Cardiac fibroblast (primary cell): ENCODE measurements at regions not wholly inside any gene's neighbourhood (a gene's known extent, or its start where the extent isn't known, plus 50 kb on each side); places are given as distances from the start of the nearest gene placed in this dataset.
"Not testable (repeated sequence)": the region's sequence is repeated elsewhere in the genome, so short reads cannot be mapped to it uniquely, and the experiment has no call there.

Experiments
- DNase-seq, 2 donors: peaks; one replicate each; pipeline versions ENCODE4 v3.0.0 to v3.0.0-alpha.2; 2010; ENCODE audit warnings: low read depth in 2 of 2
- H3K4me3 ChIP-seq, 2 donors: replicated peaks in 1 of 2; 1 replicate in 1 of 2; 2 replicates in 1 of 2; pipeline ENCODE4 v1.5.1; 2011; ENCODE audit warnings: low read depth in 2 of 2, low read length in 2 of 2, mild to moderate bottlenecking in 2 of 2, moderate library complexity in 1 of 2
- TF ChIP-seq, protein P1 (sequence below): IDR thresholded peaks from one replicate; pipeline ENCODE4 v1.5.1; 2011; ENCODE audit warnings: low read depth, mild to moderate bottlenecking, low read length, inconsistent platforms

- DNase-seq, result no peak
- H3K4me3 ChIP-seq, result no peak overlapping the region
- TF ChIP-seq, protein P1, sequence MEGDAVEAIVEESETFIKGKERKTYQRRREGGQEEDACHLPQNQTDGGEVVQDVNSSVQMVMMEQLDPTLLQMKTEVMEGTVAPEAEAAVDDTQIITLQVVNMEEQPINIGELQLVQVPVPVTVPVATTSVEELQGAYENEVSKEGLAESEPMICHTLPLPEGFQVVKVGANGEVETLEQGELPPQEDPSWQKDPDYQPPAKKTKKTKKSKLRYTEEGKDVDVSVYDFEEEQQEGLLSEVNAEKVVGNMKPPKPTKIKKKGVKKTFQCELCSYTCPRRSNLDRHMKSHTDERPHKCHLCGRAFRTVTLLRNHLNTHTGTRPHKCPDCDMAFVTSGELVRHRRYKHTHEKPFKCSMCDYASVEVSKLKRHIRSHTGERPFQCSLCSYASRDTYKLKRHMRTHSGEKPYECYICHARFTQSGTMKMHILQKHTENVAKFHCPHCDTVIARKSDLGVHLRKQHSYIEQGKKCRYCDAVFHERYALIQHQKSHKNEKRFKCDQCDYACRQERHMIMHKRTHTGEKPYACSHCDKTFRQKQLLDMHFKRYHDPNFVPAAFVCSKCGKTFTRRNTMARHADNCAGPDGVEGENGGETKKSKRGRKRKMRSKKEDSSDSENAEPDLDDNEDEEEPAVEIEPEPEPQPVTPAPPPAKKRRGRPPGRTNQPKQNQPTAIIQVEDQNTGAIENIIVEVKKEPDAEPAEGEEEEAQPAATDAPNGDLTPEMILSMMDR, result no peak
Observed at GRCh38 chr10:33871061-33871956, 536.8 kb upstream of the NRP1 start.

- no peak overlapping the region for H3K4me3 ChIP-seq
- TF ChIP-seq, protein P1, result no peak
- DNase-seq, result no peak
Observed at GRCh38 chr10:33869481-33869880, 535.0 kb upstream of the NRP1 start.

- TF ChIP-seq, protein P1, result no peak
- DNase-seq, result no peak
- H3K4me3 ChIP-seq, result no peak overlapping the region
Observed at GRCh38 chr10:33869028-33869427, 534.6 kb upstream of the NRP1 start.

DNA sequence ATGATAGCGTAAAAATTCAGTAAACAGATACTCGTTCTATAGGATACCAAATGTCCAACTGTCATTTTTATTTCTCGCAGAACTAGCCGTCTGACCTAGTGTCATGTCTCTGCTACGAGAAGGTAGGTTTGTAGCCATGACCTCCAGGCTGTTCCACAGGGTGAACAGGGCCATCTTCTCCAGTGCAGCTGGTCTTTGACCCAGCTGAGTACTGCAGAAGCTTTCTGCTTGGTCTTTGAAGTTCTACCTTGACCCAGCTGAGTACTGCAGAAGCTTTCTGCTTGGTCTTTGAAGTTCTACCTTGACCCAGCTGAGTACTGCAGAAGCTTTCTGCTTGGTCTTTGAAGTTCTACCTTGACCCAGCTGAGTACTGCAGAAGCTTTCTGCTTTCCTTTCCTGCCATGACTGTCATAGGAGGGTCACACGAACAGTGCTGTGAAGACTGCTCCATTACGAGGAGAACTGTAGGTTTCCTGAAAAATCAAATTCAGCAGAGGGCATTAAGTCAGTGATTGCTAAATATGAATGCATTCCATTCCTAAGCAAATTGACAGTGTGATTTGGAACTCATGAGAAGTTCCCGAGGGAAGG, 532.8 kb upstream of the NRP1 start:
- not testable (repeated sequence) for H3K4me3 ChIP-seq, DNase-seq

- TF ChIP-seq, protein P1, result no peak
- H3K4me3 ChIP-seq, result no peak overlapping the region
- no peak for DNase-seq
Observed at GRCh38 chr10:33863352-33863751, 528.9 kb upstream of the NRP1 start.

GRCh38 chr10:33862536-33863105, 528.2 kb upstream of the NRP1 start:
- H3K4me3 ChIP-seq, result no peak overlapping the region
- TF ChIP-seq, protein P1, result no peak
- no peak for DNase-seq

DNA sequence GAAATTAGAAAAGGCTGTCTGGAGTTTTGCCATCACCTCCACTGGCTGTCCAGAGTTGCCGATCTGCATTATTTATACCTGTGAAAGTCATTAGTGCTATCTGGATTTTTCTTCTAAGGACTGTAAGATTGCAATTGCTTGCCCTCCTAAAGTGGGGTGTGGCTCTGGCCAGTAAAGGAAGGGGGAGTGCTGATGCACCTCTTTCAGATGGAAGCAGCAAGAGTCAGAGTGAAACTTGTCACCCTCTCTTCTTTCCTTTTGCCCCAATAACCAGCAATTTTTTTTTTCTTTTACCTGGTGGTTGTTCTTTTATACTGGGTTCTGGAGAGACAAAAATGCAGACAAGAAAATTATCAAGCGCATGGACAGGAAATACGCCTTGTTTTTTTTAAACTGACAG, 527.4 kb upstream of the NRP1 start:
- DNase-seq, result no peak
- TF ChIP-seq, protein P1, result no peak
- no peak overlapping the region for H3K4me3 ChIP-seq
